OCI-LY1 (cell line): ENCODE measurements at regions not wholly inside any gene's neighbourhood (a gene's known extent, or its start where the extent isn't known, plus 50 kb on each side); places are given as distances from the start of the nearest gene placed in this dataset.
A peak's percentile ranks its signal among the peaks of the same experiment; 100 is the strongest.

ENCODE experiments used
- H2AFZ ChIP-seq: fragments of 200-600 bp; sonication (generic), shearing (Covaris generic); 2 replicates; pipeline ENCODE4 v1.6.0; 2014; ENCODE audit warnings: antibody characterized with exemption, mild to moderate bottlenecking, low read length
- H3F3A ChIP-seq: fragments of 200-600 bp; sonication (generic), shearing (Covaris generic); 2 replicates; pipeline ENCODE4 v1.6.0; 2014; ENCODE audit warnings: mild to moderate bottlenecking, antibody characterized with exemption, low read length, moderate library complexity; ENCODE audit not compliant: insufficient read depth
- H3K27ac ChIP-seq: fragments of 200-600 bp; sonication (generic); 2 replicates; pipeline ENCODE4 v1.5.1; 2014; ENCODE audit warnings: low read length, mixed run types, mild to moderate bottlenecking, low read depth; ENCODE audit not compliant: poor library complexity, severe bottlenecking
- H3K27me3 ChIP-seq: fragments of 200-600 bp; sonication (generic); 2 replicates; pipeline ENCODE4 v1.6.0; 2014; ENCODE audit warnings: antibody characterized with exemption, mild to moderate bottlenecking, low read length, moderate library complexity; ENCODE audit not compliant: insufficient read depth
- H3K36me3 ChIP-seq: fragments of 200-600 bp; sonication (generic); 2 replicates; pipeline ENCODE4 v1.6.1; 2014; ENCODE audit warnings: mild to moderate bottlenecking, antibody characterized with exemption, low read length, moderate library complexity, mixed read lengths; ENCODE audit not compliant: insufficient read depth
- H3K4me1 ChIP-seq: fragments of 200-600 bp; sonication (generic); 2 replicates; pipeline ENCODE4 v1.5.1; 2014; ENCODE audit warnings: mild to moderate bottlenecking, low read length, moderate library complexity; ENCODE audit not compliant: insufficient read depth, severe bottlenecking
- H3K4me2 ChIP-seq: fragments of 200-600 bp; sonication (generic), shearing (Covaris generic); 2 replicates; pipeline ENCODE4 v1.6.1; 2014; ENCODE audit warnings: low read length
- H3K4me3 ChIP-seq: fragments of 200-600 bp; sonication (generic); 2 replicates; pipeline ENCODE4 v1.5.1; 2014; ENCODE audit warnings: low read length, low read depth, mild to moderate bottlenecking, mixed read lengths; ENCODE audit not compliant: poor library complexity, severe bottlenecking
- H3K79me2 ChIP-seq: fragments of 200-600 bp; shearing (Covaris generic); 2 replicates; pipeline ENCODE4 v1.6.1; 2016; ENCODE audit warnings: mixed run types, low read length, mixed read lengths; ENCODE audit not compliant: insufficient read depth
- H3K9ac ChIP-seq: fragments of 200-600 bp; sonication (generic), shearing (Covaris generic); 2 replicates; pipeline ENCODE4 v1.6.1; 2014; ENCODE audit warnings: mild to moderate bottlenecking, low read length, mixed read lengths
- H3K9me2 ChIP-seq: fragments of 200-600 bp; sonication (generic), shearing (Covaris generic); 2 replicates; pipeline ENCODE4 v1.6.1; 2014; ENCODE audit warnings: low read depth, mild to moderate bottlenecking, low read length, mixed read lengths
- H3K9me3 ChIP-seq: fragments of 200-600 bp; shearing (Covaris generic); 2 replicates; pipeline ENCODE4 v1.6.1; 2014; ENCODE audit warnings: low read length, mixed read lengths
- H4K20me1 ChIP-seq: fragments of 200-600 bp; sonication (generic), shearing (Covaris generic); 2 replicates; pipeline ENCODE4 v1.6.0; 2016; ENCODE audit warnings: mild to moderate bottlenecking, low read length; ENCODE audit not compliant: insufficient read depth
- EZH2 ChIP-seq: fragments of 200-600 bp; sonication (generic), shearing (Covaris generic); IDR thresholded peaks from 2 replicates; pipeline ENCODE4 v1.8.0; 2017; ENCODE audit warnings: borderline replicate concordance, mixed run types, mild to moderate bottlenecking, antibody characterized with exemption, low read length, moderate library complexity, mixed read lengths
- TF ChIP-seq, protein P1 (sequence below): fragments of 200-600 bp; sonication (generic), shearing (Covaris generic); IDR thresholded peaks from 2 replicates; pipeline ENCODE4 v1.5.1; 2017; ENCODE audit warnings: mild to moderate bottlenecking, antibody characterized with exemption, low read length, moderate library complexity, mixed read lengths

GRCh38 chr6:156107624-156108101 lies 652.0 kb upstream of the NOX3 start:
- Histone ChIP-seq H2AFZ (no peak overlapping the region), H3K79me2 (no peaks in the 10 kb centered on the region)
- TF ChIP-seq, protein P1, sequence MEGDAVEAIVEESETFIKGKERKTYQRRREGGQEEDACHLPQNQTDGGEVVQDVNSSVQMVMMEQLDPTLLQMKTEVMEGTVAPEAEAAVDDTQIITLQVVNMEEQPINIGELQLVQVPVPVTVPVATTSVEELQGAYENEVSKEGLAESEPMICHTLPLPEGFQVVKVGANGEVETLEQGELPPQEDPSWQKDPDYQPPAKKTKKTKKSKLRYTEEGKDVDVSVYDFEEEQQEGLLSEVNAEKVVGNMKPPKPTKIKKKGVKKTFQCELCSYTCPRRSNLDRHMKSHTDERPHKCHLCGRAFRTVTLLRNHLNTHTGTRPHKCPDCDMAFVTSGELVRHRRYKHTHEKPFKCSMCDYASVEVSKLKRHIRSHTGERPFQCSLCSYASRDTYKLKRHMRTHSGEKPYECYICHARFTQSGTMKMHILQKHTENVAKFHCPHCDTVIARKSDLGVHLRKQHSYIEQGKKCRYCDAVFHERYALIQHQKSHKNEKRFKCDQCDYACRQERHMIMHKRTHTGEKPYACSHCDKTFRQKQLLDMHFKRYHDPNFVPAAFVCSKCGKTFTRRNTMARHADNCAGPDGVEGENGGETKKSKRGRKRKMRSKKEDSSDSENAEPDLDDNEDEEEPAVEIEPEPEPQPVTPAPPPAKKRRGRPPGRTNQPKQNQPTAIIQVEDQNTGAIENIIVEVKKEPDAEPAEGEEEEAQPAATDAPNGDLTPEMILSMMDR, result no peak
- TF ChIP-seq EZH2, result no peak

DNA sequence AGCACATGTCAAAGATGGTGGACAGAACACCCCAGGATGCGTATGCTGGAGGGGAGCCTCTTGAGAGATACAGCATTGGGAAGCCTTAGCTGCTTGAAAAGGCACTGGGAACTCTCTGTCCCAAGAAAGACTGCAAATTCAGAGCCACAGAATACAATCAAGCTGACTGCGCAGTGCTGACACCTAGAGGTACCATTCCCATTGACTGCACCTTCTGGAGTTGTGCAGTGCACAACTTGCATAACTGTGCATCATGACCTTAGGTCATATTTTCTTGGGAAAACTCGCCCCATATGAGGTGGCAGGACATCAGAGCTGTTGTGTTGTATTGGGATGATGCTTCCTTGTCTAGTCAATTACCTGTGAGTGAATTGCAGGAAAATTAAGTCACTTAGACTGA lies 646.5 kb upstream of the NOX3 start:
- no peak overlapping the region for H3K9ac ChIP-seq
- no peaks in the 10 kb centered on the region for H3K9me3 ChIP-seq
- H4K20me1 ChIP-seq, result no peaks in the 10 kb centered on the region
- no peak overlapping the region for H3K4me3 ChIP-seq
- no peak overlapping the region for H2AFZ ChIP-seq
- H3F3A ChIP-seq, result no peaks in the 10 kb centered on the region
- no peaks in the 10 kb centered on the region for H3K79me2 ChIP-seq
- H3K4me1 ChIP-seq, result no peaks in the 10 kb centered on the region
- H3K27ac ChIP-seq, result no peak overlapping the region
- no peak overlapping the region for H3K4me2 ChIP-seq
- H3K27me3 ChIP-seq, result no peaks in the 10 kb centered on the region
- H3K36me3 ChIP-seq, result no peaks in the 10 kb centered on the region
- H3K9me2 ChIP-seq, result no peaks in the 10 kb centered on the region
- no peak for TF ChIP-seq EZH2
- TF ChIP-seq, protein P1, result peak; percentile 55

More at GRCh38 chr6:156107624-156108101, 652.0 kb upstream of the NOX3 start:
- no peak overlapping the region for H3K4me2 ChIP-seq
- H3K27ac ChIP-seq, result no peak overlapping the region
- no peaks in the 10 kb centered on the region for H3K27me3 ChIP-seq
- H3K36me3 ChIP-seq, result no peaks in the 10 kb centered on the region
- H3K4me1 ChIP-seq, result no peaks in the 10 kb centered on the region
- H3K4me3 ChIP-seq, result no peak overlapping the region
- H3F3A ChIP-seq, result no peaks in the 10 kb centered on the region
- H4K20me1 ChIP-seq, result no peaks in the 10 kb centered on the region
- H3K9me3 ChIP-seq, result no peaks in the 10 kb centered on the region
- no peaks in the 10 kb centered on the region for H3K9me2 ChIP-seq
- H3K9ac ChIP-seq, result no peak overlapping the region

- Histone ChIP-seq H4K20me1 (no peaks in the 10 kb centered on the region), H3K4me2 (no peak overlapping the region), H3K27ac (no peak overlapping the region), H2AFZ (no peak overlapping the region), H3K4me1 (no peaks in the 10 kb centered on the region), H3K9ac (no peak overlapping the region), H3F3A (no peaks in the 10 kb centered on the region), H3K9me2 (no peaks in the 10 kb centered on the region), H3K9me3 (no peaks in the 10 kb centered on the region), H3K79me2 (no peaks in the 10 kb centered on the region), H3K27me3 (no peaks in the 10 kb centered on the region), H3K36me3 (no peaks in the 10 kb centered on the region), H3K4me3 (no peak overlapping the region)
- no peak for TF ChIP-seq EZH2
- TF ChIP-seq, protein P1, result no peak
Measured at GRCh38 chr6:156098839-156099238, 643.2 kb upstream of the NOX3 start.
